ENCODE measurements at regions not wholly inside any gene's neighbourhood (a gene's known extent, or its start where the extent isn't known, plus 50 kb on each side); places are given as distances from the start of the nearest gene placed in this dataset.

GRCh38 chrX:51155566-51155965 is 177.1 kb upstream of the NUDT10 start:
- H3K36me3 ChIP-seq (ENCODE audit: control insufficient read depth, insufficient read depth, low read length) = no peaks in the 10 kb centered on the region
- no peaks in the 10 kb centered on the region for H3K9me1 ChIP-seq (ENCODE audit: control insufficient read depth, insufficient read depth, low read length)
- no peaks in the 10 kb centered on the region for H4K20me1 ChIP-seq (replicated peaks; ENCODE audit: control insufficient read depth, insufficient read depth, low read length)
- H3K4me2 ChIP-seq (ENCODE audit: insufficient read depth, low read length) = no peak overlapping the region
- H3K9me3 ChIP-seq (replicated peaks; ENCODE audit: control insufficient read depth, insufficient read depth, low read depth, low read length) = no peaks in the 10 kb centered on the region
- H3K79me2 ChIP-seq (ENCODE audit: control insufficient read depth, insufficient read depth, low read length) = no peaks in the 10 kb centered on the region
- H3K27ac ChIP-seq (ENCODE audit: extremely low read depth, low read depth, low read length) = no peak overlapping the region
- ATAC-seq = no peak
- H3K27me3 ChIP-seq (ENCODE audit: control insufficient read depth in 2 of 2, insufficient read depth in 2 of 2, low read length in 2 of 2) = no peaks in the 10 kb centered on the region
- intact Hi-C loops (cut with micrococcal nuclease) = no loop called here
- no peak for FAIRE-seq
- no peak for DNase-seq (ENCODE audit: extremely low read depth in 1 of 4, low spot score in 3 of 4)
- in situ Hi-C loops (cut with MboI) = no loop called here
- H2AFZ ChIP-seq (ENCODE audit: low read depth, low read length) = no peak overlapping the region
- H3K4me1 ChIP-seq (replicated peaks in 1 of 2; ENCODE audit: control insufficient read depth in 2 of 2, insufficient read depth in 2 of 2, low read length in 2 of 2) = no peaks in the 10 kb centered on the region
- H3K4me3 ChIP-seq = no peak overlapping the region
- POLR2A ChIA-PET = no interaction called here
- 3% methylated on average over 4 of the region's 4 CpGs for whole genome bisulfite sequencing (ENCODE audit: insufficient coverage, low coverage, missing lambda C conversion rate)
- no TSS peak for BruUV-seq (replicated peaks)
- CTCF ChIA-PET (ENCODE audit: low intra/inter-chr PET ratio) = no interaction called here
- H3K9ac ChIP-seq (ENCODE audit: insufficient read depth in 1 of 2, low read depth in 2 of 2, low read length in 2 of 2) = no peak overlapping the region
- TF ChIP-seq SIRT6 (IDR thresholded peaks at IDR 0.05; ENCODE audit: low read depth, low read length) = no peak
- TF ChIP-seq ADNP (tag; IDR thresholded peaks at IDR 0.05) = no peak
- TF ChIP-seq ZMIZ1 (IDR thresholded peaks at IDR 0.05; ENCODE audit: low read depth in 2 of 2, low read length in 2 of 2) = no peak
- TF ChIP-seq ZBTB7A (IDR thresholded peaks at IDR 0.05; ENCODE audit: borderline replicate concordance, control insufficient read depth, low read depth, low read length) = no peak
- no peak for TF ChIP-seq U2AF1 (optimal IDR thresholded peaks at IDR 0.05; ENCODE audit: low read depth, low read length)
- no peak for TF ChIP-seq TRIM25 (IDR thresholded peaks at IDR 0.05; ENCODE audit: borderline replicate concordance)
- TF ChIP-seq MAFF (IDR thresholded peaks at IDR 0.05; ENCODE audit: low read length) = no peak
- TF ChIP-seq SAFB (IDR thresholded peaks at IDR 0.05; ENCODE audit: borderline replicate concordance, low read depth, low read length) = no peak
- TF ChIP-seq SMAD4 (CRISPR knock-in tag; conservative IDR thresholded peaks at IDR 0.05) = no peak
- TF ChIP-seq CLOCK (CRISPR knock-in tag; IDR thresholded peaks at IDR 0.05; ENCODE audit: borderline replicate concordance) = no peak
- no peak for TF ChIP-seq RFX5 (IDR thresholded peaks at IDR 0.05; ENCODE audit: low read depth, low read length)
- no peak for TF ChIP-seq DLX4 (CRISPR knock-in tag; IDR thresholded peaks at IDR 0.05)
- TF ChIP-seq CREBBP (IDR thresholded peaks at IDR 0.05; ENCODE audit: low read depth, low read length) = no peak
- no peak for TF ChIP-seq PCBP2 (IDR thresholded peaks at IDR 0.05; ENCODE audit: low read depth, low read length, poor library complexity, severe bottlenecking)
- no peak for TF ChIP-seq TRIM24 (IDR thresholded peaks at IDR 0.05)
